ENCODE measurements at regions not wholly inside any gene's neighbourhood (a gene's known extent, or its start where the extent isn't known, plus 50 kb on each side); places are given as distances from the start of the nearest gene placed in this dataset.

GRCh38 chr12:91417650-91418049, 235.0 kb upstream of the DCN start:
- H3K27ac ChIP-seq (ENCODE audit: low read depth, low read length, poor library complexity, severe bottlenecking), result no peak overlapping the region
- no TSS peak for BruUV-seq (replicated peaks)
- DNase-seq (ENCODE audit: low spot score), result no peak
- TF ChIP-seq CTCF (conservative IDR thresholded peaks at IDR 0.05; ENCODE audit: low read depth, low read length) (no peak), EZH2 (IDR thresholded peaks at IDR 0.05; ENCODE audit: borderline replicate concordance, low read depth, low read length, poor library complexity, severe bottlenecking) (no peak)
- ChIA-PET CTCF (no interaction called here), POLR2A (ENCODE audit: low non-redundant PET) (interaction anchor here (0.6 kb wide), 1 partner anchor 346 kb away, joined by 13 read pairs; no protein-coding TSS in a partner anchor)
- H3K27me3 ChIP-seq (replicated peaks; ENCODE audit: insufficient read depth, low read depth, low read length, poor library complexity), result no peaks in the 10 kb centered on the region
- no peaks in the 10 kb centered on the region for H3K4me1 ChIP-seq (ENCODE audit: insufficient read depth, low read length, poor library complexity, severe bottlenecking)
- intact Hi-C loops (cut with micrococcal nuclease; ENCODE audit: unreplicated experiment), result no loop called here
- H3K4me3 ChIP-seq (ENCODE audit: low read depth, low read length, poor library complexity, severe bottlenecking), result no peak overlapping the region
- no peaks in the 10 kb centered on the region for H3K9me3 ChIP-seq (ENCODE audit: low read depth, low read length, poor library complexity, severe bottlenecking)
- H3K36me3 ChIP-seq (ENCODE audit: insufficient read depth, low read length, poor library complexity, severe bottlenecking), result no peaks in the 10 kb centered on the region

GRCh38 chr12:91414636-91415035, 232.0 kb upstream of the DCN start:
- no peaks in the 10 kb centered on the region for H3K27me3 ChIP-seq (replicated peaks; ENCODE audit: insufficient read depth, low read depth, low read length, poor library complexity)
- H3K36me3 ChIP-seq (ENCODE audit: insufficient read depth, low read length, poor library complexity, severe bottlenecking), result no peaks in the 10 kb centered on the region
- no peak overlapping the region for H3K4me3 ChIP-seq (ENCODE audit: low read depth, low read length, poor library complexity, severe bottlenecking)
- intact Hi-C loops (cut with micrococcal nuclease; ENCODE audit: unreplicated experiment), result no loop called here
- no peaks in the 10 kb centered on the region for H3K9me3 ChIP-seq (ENCODE audit: low read depth, low read length, poor library complexity, severe bottlenecking)
- BruUV-seq (replicated peaks), result no TSS peak
- ChIA-PET CTCF (no interaction called here), POLR2A (ENCODE audit: low non-redundant PET) (no interaction called here)
- no peak for DNase-seq (ENCODE audit: low spot score)
- TF ChIP-seq EZH2 (IDR thresholded peaks at IDR 0.05; ENCODE audit: borderline replicate concordance, low read depth, low read length, poor library complexity, severe bottlenecking), result no peak
- TF ChIP-seq CTCF (conservative IDR thresholded peaks at IDR 0.05; ENCODE audit: low read depth, low read length), result no peak
- no peak overlapping the region for H3K27ac ChIP-seq (ENCODE audit: low read depth, low read length, poor library complexity, severe bottlenecking)
- H3K4me1 ChIP-seq (ENCODE audit: insufficient read depth, low read length, poor library complexity, severe bottlenecking), result no peaks in the 10 kb centered on the region

GRCh38 chr12:91413581-91414546, 231.2 kb upstream of the DCN start:
- no TSS peak for BruUV-seq (replicated peaks)
- CTCF ChIA-PET, result no interaction called here
- H3K9me3 ChIP-seq (ENCODE audit: low read depth, low read length, poor library complexity, severe bottlenecking), result no peaks in the 10 kb centered on the region
- DNase-seq (ENCODE audit: low spot score), result no peak
- no peak overlapping the region for H3K4me3 ChIP-seq (ENCODE audit: low read depth, low read length, poor library complexity, severe bottlenecking)
- POLR2A ChIA-PET (ENCODE audit: low non-redundant PET), result no interaction called here
- no peak overlapping the region for H3K27ac ChIP-seq (ENCODE audit: low read depth, low read length, poor library complexity, severe bottlenecking)
- H3K4me1 ChIP-seq (ENCODE audit: insufficient read depth, low read length, poor library complexity, severe bottlenecking), result no peaks in the 10 kb centered on the region
- H3K36me3 ChIP-seq (ENCODE audit: insufficient read depth, low read length, poor library complexity, severe bottlenecking), result no peaks in the 10 kb centered on the region
- no peak for TF ChIP-seq CTCF (conservative IDR thresholded peaks at IDR 0.05; ENCODE audit: low read depth, low read length)
- TF ChIP-seq EZH2 (IDR thresholded peaks at IDR 0.05; ENCODE audit: borderline replicate concordance, low read depth, low read length, poor library complexity, severe bottlenecking), result no peak
- intact Hi-C loops (cut with micrococcal nuclease; ENCODE audit: unreplicated experiment), result no loop called here
- no peaks in the 10 kb centered on the region for H3K27me3 ChIP-seq (replicated peaks; ENCODE audit: insufficient read depth, low read depth, low read length, poor library complexity)

All from A673 (cell line).